HL-60 (cell line): ENCODE measurements at regions not wholly inside any gene's neighbourhood (a gene's known extent, or its start where the extent isn't known, plus 50 kb on each side); places are given as distances from the start of the nearest gene placed in this dataset.

Source experiments
- POLR2AphosphoS5 ChIP-seq: IDR thresholded peaks from 2 replicates; pipeline ENCODE4 v1.6.1; 2012; ENCODE audit warnings: low read depth
- REST ChIP-seq: IDR thresholded peaks from 2 replicates; pipeline ENCODE4 v1.6.1; 2012; ENCODE audit warnings: low read depth; ENCODE audit not compliant: insufficient replicate concordance

GRCh38 chr7:33781796-33782195 lies 123.5 kb upstream of the BMPER start:
- TF ChIP-seq POLR2AphosphoS5 (no peak), REST (no peak)
